ENCODE measurements at regions not wholly inside any gene's neighbourhood (a gene's known extent, or its start where the extent isn't known, plus 50 kb on each side); places are given as distances from the start of the nearest gene placed in this dataset.

DNA sequence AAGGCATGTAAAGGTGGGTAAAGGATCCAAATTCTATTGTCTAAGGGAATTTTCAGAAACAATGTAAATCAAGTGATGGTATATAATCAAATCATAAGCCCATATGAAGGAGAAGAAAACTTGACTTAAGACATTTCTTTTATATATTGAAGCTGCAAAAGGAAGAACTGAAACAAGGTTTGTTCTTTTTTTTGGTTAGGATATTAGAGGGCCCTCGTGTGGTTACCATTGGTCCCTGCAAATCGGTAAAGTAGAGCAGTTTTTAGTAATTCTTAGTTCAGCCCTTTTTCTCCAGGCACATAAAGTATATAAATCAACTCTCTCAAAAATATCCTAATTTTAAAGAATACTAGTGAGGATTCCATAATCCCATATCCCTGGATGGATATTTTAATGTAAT lies 105.6 kb upstream of the STK17B start:
- Histone ChIP-seq H3K36me3 (no peaks in the 10 kb centered on the region), H3K4me3 (no peak overlapping the region), H3K27ac (no peak overlapping the region), H3K27me3 (no peaks in the 10 kb centered on the region), H3K4me1 (peaks cover 27% of the 10 kb centered on the region), H3K9me3 (no peaks in the 10 kb centered on the region)
- TF ChIP-seq, protein P1, sequence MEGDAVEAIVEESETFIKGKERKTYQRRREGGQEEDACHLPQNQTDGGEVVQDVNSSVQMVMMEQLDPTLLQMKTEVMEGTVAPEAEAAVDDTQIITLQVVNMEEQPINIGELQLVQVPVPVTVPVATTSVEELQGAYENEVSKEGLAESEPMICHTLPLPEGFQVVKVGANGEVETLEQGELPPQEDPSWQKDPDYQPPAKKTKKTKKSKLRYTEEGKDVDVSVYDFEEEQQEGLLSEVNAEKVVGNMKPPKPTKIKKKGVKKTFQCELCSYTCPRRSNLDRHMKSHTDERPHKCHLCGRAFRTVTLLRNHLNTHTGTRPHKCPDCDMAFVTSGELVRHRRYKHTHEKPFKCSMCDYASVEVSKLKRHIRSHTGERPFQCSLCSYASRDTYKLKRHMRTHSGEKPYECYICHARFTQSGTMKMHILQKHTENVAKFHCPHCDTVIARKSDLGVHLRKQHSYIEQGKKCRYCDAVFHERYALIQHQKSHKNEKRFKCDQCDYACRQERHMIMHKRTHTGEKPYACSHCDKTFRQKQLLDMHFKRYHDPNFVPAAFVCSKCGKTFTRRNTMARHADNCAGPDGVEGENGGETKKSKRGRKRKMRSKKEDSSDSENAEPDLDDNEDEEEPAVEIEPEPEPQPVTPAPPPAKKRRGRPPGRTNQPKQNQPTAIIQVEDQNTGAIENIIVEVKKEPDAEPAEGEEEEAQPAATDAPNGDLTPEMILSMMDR (IDR thresholded peaks at IDR 0.05), result peak in 1 of 3 experiments; percentile 38
- TF ChIP-seq POLR2AphosphoS5 (IDR thresholded peaks at IDR 0.05; ENCODE audit: insufficient read depth in 1 of 2, low read depth in 1 of 2), result no peak
- DNase-seq (ENCODE audit: extremely low spot score in 2 of 2), result no peak
- intact Hi-C loops (cut with DNase I), result no loop called here

DNA sequence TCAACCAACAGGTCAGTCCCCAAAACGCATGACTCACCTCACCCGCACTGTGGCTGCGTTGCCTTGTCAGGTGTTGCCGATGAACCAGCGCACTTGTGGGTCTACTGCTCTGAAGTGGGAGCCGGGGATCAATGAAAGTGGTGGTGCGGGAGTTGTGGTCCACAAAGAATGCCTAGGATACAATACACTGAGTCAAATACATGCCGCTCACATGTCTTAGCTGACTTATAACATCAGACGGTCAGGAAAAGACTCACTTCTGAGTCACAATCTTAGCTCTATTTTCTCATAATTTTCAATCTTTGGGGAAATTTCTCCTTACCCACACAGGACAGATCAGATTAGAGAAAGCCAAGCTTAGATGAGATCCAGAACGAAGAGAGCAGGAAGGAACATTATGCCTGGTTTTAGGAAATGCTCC lies 107.1 kb upstream of the STK17B start:
- Histone ChIP-seq H3K4me1 (peaks cover 27% of the 10 kb centered on the region), H3K27ac (no peak overlapping the region), H3K4me3 (no peak overlapping the region), H3K27me3 (no peaks in the 10 kb centered on the region), H3K36me3 (no peaks in the 10 kb centered on the region), H3K9me3 (no peaks in the 10 kb centered on the region)
- TF ChIP-seq POLR2AphosphoS5 (IDR thresholded peaks at IDR 0.05; ENCODE audit: insufficient read depth in 1 of 2, low read depth in 1 of 2), result no peak
- TF ChIP-seq, protein P1 (IDR thresholded peaks at IDR 0.05), result no peak
- TF ChIP-seq POLR2A (IDR thresholded peaks at IDR 0.05), result no peak
- no peak for DNase-seq (ENCODE audit: extremely low spot score in 2 of 2)
- intact Hi-C loops (cut with DNase I), result no loop called here

DNA sequence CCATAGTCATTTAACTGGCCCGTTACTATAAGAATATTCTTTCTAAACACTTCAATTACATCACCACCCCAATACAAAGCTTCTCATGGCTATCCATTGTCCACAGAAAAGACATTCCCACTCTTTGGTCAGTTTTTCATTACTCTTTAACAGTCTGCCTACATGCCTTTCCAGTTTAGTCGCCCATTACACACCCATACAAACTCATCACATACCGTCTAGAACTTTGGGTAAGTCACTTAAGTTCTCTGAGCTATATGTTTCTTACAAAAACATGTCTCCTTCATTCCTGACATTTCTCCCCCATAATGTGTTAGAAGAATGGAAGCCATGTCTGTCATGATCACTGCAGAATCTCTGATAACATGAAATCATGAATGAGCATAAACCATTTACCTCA lies 108.2 kb upstream of the STK17B start:
- intact Hi-C loops (cut with DNase I), result no loop called here
- TF ChIP-seq POLR2A (IDR thresholded peaks at IDR 0.05), result no peak
- TF ChIP-seq, protein P1 (IDR thresholded peaks at IDR 0.05), result no peak
- TF ChIP-seq POLR2AphosphoS5 (IDR thresholded peaks at IDR 0.05; ENCODE audit: insufficient read depth in 1 of 2, low read depth in 1 of 2), result no peak
- Histone ChIP-seq H3K36me3 (no peaks in the 10 kb centered on the region), H3K4me1 (peaks cover 22% of the 10 kb centered on the region), H3K27me3 (no peaks in the 10 kb centered on the region), H3K9me3 (no peaks in the 10 kb centered on the region), H3K27ac (no peak overlapping the region), H3K4me3 (no peak overlapping the region)
- no peak for DNase-seq (ENCODE audit: extremely low spot score in 2 of 2)

DNA sequence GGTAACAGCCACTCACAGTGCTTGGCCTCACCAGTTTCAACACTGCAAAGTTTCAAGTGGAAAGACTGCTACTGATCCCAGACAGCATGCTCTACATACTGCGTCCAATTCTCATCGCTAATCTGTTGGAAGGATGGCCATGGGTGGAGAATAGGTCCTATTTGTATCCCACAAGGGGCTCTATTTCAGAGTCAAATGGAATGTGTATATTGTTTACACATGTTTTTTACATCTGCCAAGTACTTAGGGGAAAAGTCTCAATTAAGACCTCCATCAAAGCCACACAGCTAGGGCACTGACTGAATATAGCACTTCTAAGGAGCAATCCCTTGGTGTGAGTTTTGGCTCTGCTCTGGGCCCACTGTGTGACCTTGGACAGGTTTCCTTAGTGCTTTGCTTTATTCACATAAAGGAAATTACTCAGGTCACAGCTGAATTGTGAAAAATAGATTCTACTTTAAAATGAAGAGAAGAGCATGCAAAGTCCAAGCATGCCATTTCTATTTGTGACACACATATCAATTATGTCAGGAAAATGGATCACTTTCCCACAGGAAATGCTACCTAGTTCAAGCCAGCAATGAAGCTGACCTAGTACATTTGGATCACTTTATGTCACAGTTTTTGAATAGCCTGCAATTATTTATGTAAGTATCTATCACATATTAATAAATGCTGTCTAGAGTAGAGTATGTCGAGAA lies 112.9 kb upstream of the STK17B start:
- Histone ChIP-seq H3K36me3 (no peaks in the 10 kb centered on the region), H3K4me1 (peaks cover 14% of the 10 kb centered on the region), H3K9me3 (no peaks in the 10 kb centered on the region), H3K27me3 (no peaks in the 10 kb centered on the region), H3K4me3 (no peak overlapping the region), H3K27ac (no peak overlapping the region)
- TF ChIP-seq, protein P1 (IDR thresholded peaks at IDR 0.05), result no peak
- TF ChIP-seq POLR2AphosphoS5 (IDR thresholded peaks at IDR 0.05; ENCODE audit: insufficient read depth in 1 of 2, low read depth in 1 of 2) (no peak), POLR2A (IDR thresholded peaks at IDR 0.05) (no peak)
- intact Hi-C loops (cut with DNase I), result no loop called here
- DNase-seq (ENCODE audit: extremely low spot score in 2 of 2), result no peak

DNA sequence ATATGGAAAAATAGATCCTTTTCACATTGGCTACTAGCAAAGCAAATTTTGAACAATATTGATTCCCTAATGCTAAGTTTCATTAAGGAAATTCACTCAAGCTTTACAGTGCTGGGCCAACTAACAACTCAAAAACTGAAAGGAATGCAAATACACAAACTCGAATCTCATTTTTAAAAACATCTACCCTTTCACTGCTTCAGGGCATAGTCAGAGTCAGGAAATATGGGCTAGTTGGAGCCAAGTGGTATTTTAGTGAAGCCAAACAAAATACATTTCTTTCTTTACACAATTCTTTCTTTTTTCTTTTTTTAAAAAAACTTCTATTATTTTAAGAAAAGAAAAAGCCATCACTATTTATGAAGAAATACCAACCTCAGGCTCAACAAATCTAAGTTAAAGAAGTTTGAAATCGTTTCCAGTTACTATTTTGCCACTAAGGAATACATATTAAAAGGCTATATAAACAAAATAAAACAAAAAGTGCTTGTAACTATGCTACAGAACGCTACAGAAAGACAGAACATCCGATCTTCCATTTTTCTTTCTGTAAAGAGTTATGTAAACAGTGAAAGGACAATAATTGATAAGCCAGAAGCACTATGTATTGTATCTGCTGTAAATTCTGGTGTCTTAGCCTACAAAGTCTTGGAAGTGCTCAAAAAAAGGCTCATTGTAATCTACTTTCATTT lies 113.6 kb upstream of the STK17B start:
- Histone ChIP-seq H3K4me1 (peaks cover 14% of the 10 kb centered on the region), H3K27ac (no peak overlapping the region), H3K9me3 (no peaks in the 10 kb centered on the region), H3K4me3 (no peak overlapping the region), H3K27me3 (no peaks in the 10 kb centered on the region), H3K36me3 (no peaks in the 10 kb centered on the region)
- TF ChIP-seq POLR2AphosphoS5 (IDR thresholded peaks at IDR 0.05; ENCODE audit: insufficient read depth in 1 of 2, low read depth in 1 of 2) (no peak), POLR2A (IDR thresholded peaks at IDR 0.05) (no peak)
- TF ChIP-seq, protein P1 (IDR thresholded peaks at IDR 0.05), result no peak
- no peak for DNase-seq (ENCODE audit: extremely low spot score in 2 of 2)
- intact Hi-C loops (cut with DNase I), result no loop called here

Data from vagina (tissue), 2 donors.